NT2/D1 (cell line): ENCODE measurements at regions not wholly inside any gene's neighbourhood (a gene's known extent, or its start where the extent isn't known, plus 50 kb on each side); places are given as distances from the start of the nearest gene placed in this dataset.

Source experiments
- DNase-seq: peaks from one replicate; pipeline ENCODE4 v3.0.0-alpha.2; 2011; ENCODE audit warnings: low read depth, low spot score
- H3K27me3 ChIP-seq: 2 replicates; pipeline ENCODE4 v1.6.0; 2011; ENCODE audit warnings: mild to moderate bottlenecking; ENCODE audit not compliant: insufficient read length, insufficient read depth
- H3K36me3 ChIP-seq: 2 replicates; pipeline ENCODE4 v1.6.1; 2011; ENCODE audit warnings: mild to moderate bottlenecking, low read length, mixed read lengths; ENCODE audit not compliant: insufficient read depth, insufficient read length
- H3K4me1 ChIP-seq: 2 replicates; pipeline ENCODE4 v1.5.1; 2011; ENCODE audit not compliant: insufficient read depth, insufficient read length
- H3K4me3 ChIP-seq: 2 replicates; pipeline ENCODE4 v1.5.1; 2011; ENCODE audit warnings: low read depth; ENCODE audit not compliant: insufficient read length
- H3K9ac ChIP-seq: 2 replicates; pipeline ENCODE4 v1.6.0; 2011; ENCODE audit warnings: low read depth; ENCODE audit not compliant: insufficient read length
- H3K9me3 ChIP-seq: 2 replicates; pipeline ENCODE4 v1.5.1; 2011; ENCODE audit warnings: mild to moderate bottlenecking, low read length; ENCODE audit not compliant: insufficient read depth
- SUZ12 ChIP-seq: IDR thresholded peaks from 2 replicates; pipeline ENCODE4 v1.6.1; 2011; ENCODE audit not compliant: insufficient read length, insufficient read depth; ENCODE audit errors: extremely low read depth
- YY1 ChIP-seq: IDR thresholded peaks from 2 replicates; pipeline ENCODE4 v1.6.1; 2011; ENCODE audit not compliant: insufficient read length, insufficient read depth
- ZNF274 ChIP-seq: IDR thresholded peaks from 2 replicates; pipeline ENCODE4 v1.6.1; 2011; ENCODE audit warnings: mild to moderate bottlenecking, low read depth, low read length

DNA sequence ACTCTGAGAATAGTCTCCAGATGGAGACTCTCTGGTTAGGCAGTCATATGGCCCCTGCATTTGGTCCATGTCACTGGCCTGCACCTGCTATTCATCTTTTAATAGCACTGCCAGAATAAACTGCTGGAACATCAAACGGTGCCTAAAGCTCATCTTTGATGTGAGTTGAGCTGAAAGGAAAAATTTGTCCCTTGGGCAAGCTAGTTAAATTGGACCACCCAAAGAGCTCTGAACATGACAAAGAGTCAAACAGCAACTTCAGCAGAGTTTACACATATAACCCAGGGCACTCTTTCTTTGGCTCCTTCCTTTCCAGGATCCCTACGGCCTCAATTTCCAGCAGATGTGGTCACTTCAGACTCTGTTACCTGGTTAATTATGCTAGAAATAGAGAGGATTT is 269.9 kb downstream of the RPL10L start:
- Histone ChIP-seq H3K9me3 (peaks cover 7% of the 10 kb centered on the region; the same call in 1 of the 2 replicates), H3K4me1 (no peaks in the 10 kb centered on the region), H3K27me3 (no peaks in the 10 kb centered on the region), H3K4me3 (no peak overlapping the region), H3K36me3 (no peaks in the 10 kb centered on the region), H3K9ac (no peak overlapping the region)
- TF ChIP-seq ZNF274 (no peak), YY1 (no peak), SUZ12 (no peak)
- peak; percentile 6 for DNase-seq

- no peak for TF ChIP-seq ZNF274
- no peak for TF ChIP-seq YY1
- TF ChIP-seq SUZ12 = no peak
- H3K9ac ChIP-seq = no peak overlapping the region
- H3K4me3 ChIP-seq = no peak overlapping the region
- H3K27me3 ChIP-seq = no peaks in the 10 kb centered on the region
- no peaks in the 10 kb centered on the region for H3K4me1 ChIP-seq
- DNase-seq = no peak
- no peaks in the 10 kb centered on the region for H3K36me3 ChIP-seq
- peaks cover 7% of the 10 kb centered on the region; the same call in 1 of the 2 replicates for H3K9me3 ChIP-seq
These were observed 273.3 kb downstream of the RPL10L start for GRCh38 chr14:46378248-46378647.

DNA sequence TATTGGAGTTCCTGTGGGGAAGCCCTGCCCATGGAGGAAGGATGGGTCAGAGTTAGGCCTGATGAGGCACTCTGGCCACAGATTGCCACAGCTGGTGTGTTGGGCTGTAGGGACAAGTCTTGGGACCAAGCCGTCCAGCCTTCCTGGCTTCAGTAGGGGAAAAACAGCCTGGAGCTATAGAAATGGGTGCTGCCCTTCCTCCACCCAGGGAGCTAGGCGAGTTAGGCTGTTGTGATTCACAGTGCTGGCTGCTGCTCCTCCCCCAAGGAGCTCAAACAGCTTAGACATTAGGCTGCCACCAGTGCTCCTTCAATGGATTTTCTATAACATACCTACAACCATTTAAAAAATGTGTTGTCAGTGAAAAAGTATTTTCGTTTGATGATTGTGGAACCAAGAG is 274.3 kb downstream of the RPL10L start:
- Histone ChIP-seq H3K4me1 (no peaks in the 10 kb centered on the region), H3K4me3 (no peak overlapping the region), H3K9me3 (peaks cover 7% of the 10 kb centered on the region; the same call in 1 of the 2 replicates), H3K9ac (no peak overlapping the region), H3K27me3 (no peaks in the 10 kb centered on the region), H3K36me3 (no peaks in the 10 kb centered on the region)
- no peak for TF ChIP-seq YY1
- DNase-seq = no peak

- Histone ChIP-seq H3K27me3 (no peaks in the 10 kb centered on the region), H3K4me1 (no peaks in the 10 kb centered on the region), H3K9ac (no peak overlapping the region), H3K4me3 (no peak overlapping the region), H3K36me3 (no peaks in the 10 kb centered on the region), H3K9me3 (no peaks in the 10 kb centered on the region)
- no peak for DNase-seq
- TF ChIP-seq YY1 (no peak), ZNF274 (no peak)
These were observed 282.2 kb downstream of the RPL10L start for GRCh38 chr14:46369391-46369790.

DNA sequence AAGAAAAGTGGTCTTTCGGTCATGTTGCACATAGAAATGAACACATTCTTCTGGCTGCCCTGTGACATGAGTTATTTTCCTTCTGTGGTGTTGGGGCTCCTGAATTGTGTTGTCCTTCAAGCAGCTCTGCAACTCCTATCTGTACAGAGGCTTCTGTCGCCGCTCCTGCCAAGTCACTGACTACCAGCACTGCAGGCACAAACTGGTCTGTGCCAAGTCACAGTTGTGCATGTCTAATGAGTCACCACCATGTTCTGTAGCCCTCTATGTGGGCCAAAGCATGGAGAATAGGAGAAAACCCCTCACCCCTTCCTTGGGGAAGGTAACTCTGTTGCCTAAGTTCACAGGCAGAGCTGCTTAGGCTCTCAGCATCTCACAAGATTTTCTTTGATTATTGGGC is 283.3 kb downstream of the RPL10L start:
- no peak for DNase-seq
- H3K27me3 ChIP-seq = no peaks in the 10 kb centered on the region
- no peak overlapping the region for H3K4me3 ChIP-seq
- TF ChIP-seq ZNF274 = no peak
- no peak for TF ChIP-seq SUZ12
- no peak overlapping the region for H3K9ac ChIP-seq
- H3K36me3 ChIP-seq = no peaks in the 10 kb centered on the region
- no peaks in the 10 kb centered on the region for H3K4me1 ChIP-seq
- H3K9me3 ChIP-seq = no peaks in the 10 kb centered on the region

- Histone ChIP-seq H3K36me3 (no peaks in the 10 kb centered on the region), H3K4me1 (no peaks in the 10 kb centered on the region), H3K9me3 (no peaks in the 10 kb centered on the region), H3K4me3 (no peak overlapping the region), H3K27me3 (no peaks in the 10 kb centered on the region), H3K9ac (no peak overlapping the region)
- no peak for DNase-seq
- TF ChIP-seq ZNF274 (no peak), YY1 (no peak), SUZ12 (no peak)
These were observed 298.7 kb downstream of the RPL10L start for GRCh38 chr14:46352844-46353243.

GRCh38 chr14:46344327-46344937 is 307.1 kb downstream of the RPL10L start:
- Histone ChIP-seq H3K9me3 (no peaks in the 10 kb centered on the region), H3K36me3 (no peaks in the 10 kb centered on the region), H3K9ac (no peak overlapping the region), H3K27me3 (no peaks in the 10 kb centered on the region), H3K4me3 (no peak overlapping the region), H3K4me1 (no peaks in the 10 kb centered on the region)
- DNase-seq = peak; percentile 13
- TF ChIP-seq SUZ12 (no peak), ZNF274 (no peak), YY1 (no peak)

DNA sequence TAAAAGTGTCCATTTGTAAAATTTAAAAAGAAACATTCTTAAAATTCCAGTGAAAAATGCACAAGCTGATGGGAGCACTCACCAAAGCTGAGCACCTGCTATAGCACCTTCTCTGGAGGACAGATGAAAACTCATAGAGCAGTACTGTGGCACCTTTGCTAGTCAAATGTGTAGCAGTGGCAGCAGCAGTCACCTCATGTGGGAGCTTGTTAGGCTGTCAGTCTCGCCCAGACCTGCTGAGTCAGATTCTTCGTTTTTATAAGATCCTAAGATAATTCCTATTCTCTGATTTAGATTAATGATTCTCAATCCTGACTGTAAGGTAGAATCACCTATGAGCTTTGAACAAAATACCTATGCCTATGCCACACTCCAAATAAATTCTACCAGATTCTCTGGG is 325.8 kb downstream of the RPL10L start:
- Histone ChIP-seq H3K36me3 (no peaks in the 10 kb centered on the region), H3K27me3 (peaks cover 19% of the 10 kb centered on the region), H3K4me1 (no peaks in the 10 kb centered on the region), H3K9me3 (no peaks in the 10 kb centered on the region), H3K4me3 (no peak overlapping the region), H3K9ac (no peak overlapping the region)
- no peak for DNase-seq
- TF ChIP-seq SUZ12 = no peak
- TF ChIP-seq YY1 = no peak
- no peak for TF ChIP-seq ZNF274
